ENCODE measurements at regions not wholly inside any gene's neighbourhood (a gene's known extent, or its start where the extent isn't known, plus 50 kb on each side); places are given as distances from the start of the nearest gene placed in this dataset.
"Not testable (repeated sequence)": the region's sequence is repeated elsewhere in the genome, so short reads cannot be mapped to it uniquely, and the experiment has no call there.

GRCh38 chr5:18379189-18379588 lies 744.9 kb downstream of the TAF11L14 start:
- no peak for DNase-seq

- no peak for DNase-seq
Observed at GRCh38 chr5:18380729-18381362, 746.6 kb downstream of the TAF11L14 start.

GRCh38 chr5:18393565-18394442 lies 759.5 kb downstream of the TAF11L14 start:
- DNase-seq, result peak in 1 of 2 donors; percentile 13

- no peak for DNase-seq
Observed at GRCh38 chr5:18394443-18394804, 760.2 kb downstream of the TAF11L14 start.

GRCh38 chr5:18395126-18396110 lies 761.2 kb downstream of the TAF11L14 start:
- no peak for DNase-seq

GRCh38 chr5:18397371-18397770 lies 763.1 kb downstream of the TAF11L14 start:
- no peak for DNase-seq

GRCh38 chr5:18397891-18398290 lies 763.6 kb downstream of the TAF11L14 start:
- no peak for DNase-seq

- DNase-seq, result not testable (repeated sequence)
Observed at GRCh38 chr5:18399461-18400327, 765.4 kb downstream of the TAF11L14 start.

GRCh38 chr5:18403141-18403540 lies 768.9 kb downstream of the TAF11L14 start:
- DNase-seq, result no peak

GRCh38 chr5:18403941-18404438 lies 769.7 kb downstream of the TAF11L14 start:
- DNase-seq, result no peak

- no peak for DNase-seq
Observed at GRCh38 chr5:18420711-18421110, 786.5 kb downstream of the TAF11L14 start.

- no peak for DNase-seq
Observed at GRCh38 chr5:18433336-18433735, 799.1 kb downstream of the TAF11L14 start.

GRCh38 chr5:18438126-18438525 lies 803.9 kb downstream of the TAF11L14 start:
- DNase-seq, result no peak

GRCh38 chr5:18455521-18455920 lies 821.3 kb downstream of the TAF11L14 start:
- no peak for DNase-seq

GRCh38 chr5:18457255-18457654 lies 823.0 kb downstream of the TAF11L14 start:
- DNase-seq, result no peak

- no peak for DNase-seq
Observed at GRCh38 chr5:18461766-18462165, 827.5 kb downstream of the TAF11L14 start.

GRCh38 chr5:18465833-18466681 lies 831.8 kb downstream of the TAF11L14 start:
- DNase-seq, result peak; percentile 9 to 17

- DNase-seq, result no peak
Observed at GRCh38 chr5:18466731-18467130, 832.5 kb downstream of the TAF11L14 start.

GRCh38 chr5:18471791-18472190 lies 837.5 kb downstream of the TAF11L14 start:
- not testable (repeated sequence) for DNase-seq

GRCh38 chr5:18483451-18483850 lies 849.2 kb downstream of the TAF11L14 start:
- DNase-seq, result no peak
